ENCODE measurements at regions not wholly inside any gene's neighbourhood (a gene's known extent, or its start where the extent isn't known, plus 50 kb on each side); places are given as distances from the start of the nearest gene placed in this dataset.

DNA sequence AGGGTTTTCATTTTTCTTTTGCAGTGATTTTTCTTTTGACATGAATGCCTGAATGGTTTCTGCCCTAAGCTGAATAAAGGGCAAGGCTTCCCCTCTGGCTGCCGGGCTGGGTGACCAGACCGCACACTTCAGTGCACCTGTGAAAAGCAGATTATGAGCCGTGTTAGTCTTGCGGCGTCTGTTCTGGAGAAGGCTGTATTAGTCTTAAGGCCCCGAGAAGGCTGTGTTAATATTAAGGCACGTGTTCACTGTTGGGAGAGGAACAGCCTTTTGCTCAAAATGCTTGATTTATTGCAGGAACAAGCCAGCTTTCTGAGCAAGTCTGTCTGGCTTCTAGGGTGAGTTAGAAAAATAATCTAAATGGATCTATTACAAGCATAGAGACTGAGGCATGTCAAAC, 54.7 kb upstream of the DNAH14 start:
- no peaks in the 10 kb centered on the region for H3K27me3 ChIP-seq
- no peak overlapping the region for H3K27ac ChIP-seq
- H3K4me1 ChIP-seq: peaks cover 0 to 4% (median 0%) of the 10 kb centered on the region in 4 donors
- DNase-seq (no peak), ATAC-seq (ENCODE audit: low FRiP score in 2 of 2) (no peak)
- WGBS, 2 donors: 21 to 30% methylated on average over 7 of the region's 7 CpGs
- TF ChIP-seq POLR2AphosphoS5 (IDR thresholded peaks at IDR 0.05): no peak
- TF ChIP-seq POLR2A (IDR thresholded peaks at IDR 0.05): no peak
- TF ChIP-seq EP300 (IDR thresholded peaks at IDR 0.05): no peak
- TF ChIP-seq, protein P1, sequence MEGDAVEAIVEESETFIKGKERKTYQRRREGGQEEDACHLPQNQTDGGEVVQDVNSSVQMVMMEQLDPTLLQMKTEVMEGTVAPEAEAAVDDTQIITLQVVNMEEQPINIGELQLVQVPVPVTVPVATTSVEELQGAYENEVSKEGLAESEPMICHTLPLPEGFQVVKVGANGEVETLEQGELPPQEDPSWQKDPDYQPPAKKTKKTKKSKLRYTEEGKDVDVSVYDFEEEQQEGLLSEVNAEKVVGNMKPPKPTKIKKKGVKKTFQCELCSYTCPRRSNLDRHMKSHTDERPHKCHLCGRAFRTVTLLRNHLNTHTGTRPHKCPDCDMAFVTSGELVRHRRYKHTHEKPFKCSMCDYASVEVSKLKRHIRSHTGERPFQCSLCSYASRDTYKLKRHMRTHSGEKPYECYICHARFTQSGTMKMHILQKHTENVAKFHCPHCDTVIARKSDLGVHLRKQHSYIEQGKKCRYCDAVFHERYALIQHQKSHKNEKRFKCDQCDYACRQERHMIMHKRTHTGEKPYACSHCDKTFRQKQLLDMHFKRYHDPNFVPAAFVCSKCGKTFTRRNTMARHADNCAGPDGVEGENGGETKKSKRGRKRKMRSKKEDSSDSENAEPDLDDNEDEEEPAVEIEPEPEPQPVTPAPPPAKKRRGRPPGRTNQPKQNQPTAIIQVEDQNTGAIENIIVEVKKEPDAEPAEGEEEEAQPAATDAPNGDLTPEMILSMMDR (IDR thresholded peaks at IDR 0.05): no peak
- no peaks in the 10 kb centered on the region for H3K9me3 ChIP-seq
- no peaks in the 10 kb centered on the region for H3K36me3 ChIP-seq
- no peak overlapping the region for H3K4me3 ChIP-seq

- H3K9me3 ChIP-seq: no peaks in the 10 kb centered on the region
- no peak for TF ChIP-seq POLR2A (IDR thresholded peaks at IDR 0.05)
- TF ChIP-seq, protein P1 (IDR thresholded peaks at IDR 0.05): no peak
- no peak for TF ChIP-seq POLR2AphosphoS5 (IDR thresholded peaks at IDR 0.05)
- TF ChIP-seq EP300 (IDR thresholded peaks at IDR 0.05): no peak
- DNase-seq (no peak), ATAC-seq (ENCODE audit: low FRiP score in 2 of 2) (peak; percentile 59 to 63)
- WGBS, 2 donors: 52 to 55% methylated on average over 5 of the region's 5 CpGs
- H3K4me3 ChIP-seq: no peak overlapping the region
- no peaks in the 10 kb centered on the region for H3K36me3 ChIP-seq
- no peaks in the 10 kb centered on the region for H3K27me3 ChIP-seq
- no peak overlapping the region for H3K27ac ChIP-seq
- H3K4me1 ChIP-seq: peaks cover 0 to 1% (median 0%) of the 10 kb centered on the region in 4 donors
Observed at GRCh38 chr1:224879162-224879803, 50.2 kb upstream of the DNAH14 start.

All from upper lobe of left lung (tissue), 6 donors.